Body of pancreas (tissue), 4 donors: ENCODE measurements at regions not wholly inside any gene's neighbourhood (a gene's known extent, or its start where the extent isn't known, plus 50 kb on each side); places are given as distances from the start of the nearest gene placed in this dataset.

Experiments used
- ATAC-seq: fragments of 150-250 bp; one replicate; pipeline ENCODE4 v1.9.1; 2016
- DNase-seq, 4 donors: peaks; one replicate each; pipeline ENCODE4 v3.0.0-alpha.2; 2019
- H3K27ac ChIP-seq, 4 donors: fragments of 200-600 bp; sonication (generic); 1 replicate in 3 of 4; 2 replicates in 1 of 4; pipeline versions ENCODE4 v1.5.1 to v1.6.1; 2016 to 2019; ENCODE audit warnings: mild to moderate bottlenecking in 1 of 4, mixed read lengths in 1 of 4, moderate library complexity in 1 of 4
- H3K27me3 ChIP-seq, 2 donors: fragments of 200-600 bp; sonication (generic); one replicate each; pipeline ENCODE4 v1.6.0; 2016; ENCODE audit warnings: mild to moderate bottlenecking in 1 of 2
- H3K36me3 ChIP-seq, 2 donors: fragments of 200-600 bp; sonication (generic); replicated peaks in 1 of 2; 2 replicates each; pipeline ENCODE4 v1.5.1; 2016; ENCODE audit warnings: low read depth in 2 of 2; ENCODE audit not compliant: insufficient read depth in 1 of 2
- H3K4me1 ChIP-seq: fragments of 200-600 bp; sonication (generic); one replicate; pipeline ENCODE4 v1.6.0; 2016
- H3K4me3 ChIP-seq, 2 donors: fragments of 200-600 bp; sonication (generic); 1 replicate in 1 of 2; 2 replicates in 1 of 2; pipeline ENCODE4 v1.5.1; 2016 to 2019
- H3K9me3 ChIP-seq, 3 donors: fragments of 200-600 bp; sonication (generic); 1 replicate in 2 of 3; 2 replicates in 1 of 3; pipeline ENCODE4 v1.5.1; 2016
- POLR2A ChIP-seq, 3 donors: fragments of 450-650 bp; IDR thresholded peaks; one replicate each; pipeline ENCODE4 v1.6.1; 2016; ENCODE audit warnings: antibody characterized with exemption in 3 of 3, mild to moderate bottlenecking in 2 of 3
- WGBS, 2 donors: methylation state at CpG; one replicate each; pipeline ENCODE4 v1.1.5; 2017; 5-methylcytosine and 5-hydroxymethylcytosine counted together
- intact Hi-C: fragments of 100-400 bp; cut with DNase I; formaldehyde crosslinking; loops from one replicate; pipeline ENCODE4 v1.15.1; 2023
- TF ChIP-seq, protein P1 (sequence below), 7 experiments: fragments of 450-650 bp in 4 of 7; fragments of 200-600 bp in 3 of 7; sonication (generic) in 3 of 7; IDR thresholded peaks; one replicate each; pipeline ENCODE4 v1.5.1; 2016 to 2019; ENCODE audit warnings: antibody characterized with exemption in 7 of 7

- TF ChIP-seq, protein P1, sequence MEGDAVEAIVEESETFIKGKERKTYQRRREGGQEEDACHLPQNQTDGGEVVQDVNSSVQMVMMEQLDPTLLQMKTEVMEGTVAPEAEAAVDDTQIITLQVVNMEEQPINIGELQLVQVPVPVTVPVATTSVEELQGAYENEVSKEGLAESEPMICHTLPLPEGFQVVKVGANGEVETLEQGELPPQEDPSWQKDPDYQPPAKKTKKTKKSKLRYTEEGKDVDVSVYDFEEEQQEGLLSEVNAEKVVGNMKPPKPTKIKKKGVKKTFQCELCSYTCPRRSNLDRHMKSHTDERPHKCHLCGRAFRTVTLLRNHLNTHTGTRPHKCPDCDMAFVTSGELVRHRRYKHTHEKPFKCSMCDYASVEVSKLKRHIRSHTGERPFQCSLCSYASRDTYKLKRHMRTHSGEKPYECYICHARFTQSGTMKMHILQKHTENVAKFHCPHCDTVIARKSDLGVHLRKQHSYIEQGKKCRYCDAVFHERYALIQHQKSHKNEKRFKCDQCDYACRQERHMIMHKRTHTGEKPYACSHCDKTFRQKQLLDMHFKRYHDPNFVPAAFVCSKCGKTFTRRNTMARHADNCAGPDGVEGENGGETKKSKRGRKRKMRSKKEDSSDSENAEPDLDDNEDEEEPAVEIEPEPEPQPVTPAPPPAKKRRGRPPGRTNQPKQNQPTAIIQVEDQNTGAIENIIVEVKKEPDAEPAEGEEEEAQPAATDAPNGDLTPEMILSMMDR (IDR thresholded peaks at IDR 0.05), result no peak
- TF ChIP-seq POLR2A (IDR thresholded peaks at IDR 0.05), result no peak
- DNase-seq (no peak), ATAC-seq (no peak)
- H3K4me3 ChIP-seq, result no peak overlapping the region
- H3K4me1 ChIP-seq, result no peaks in the 10 kb centered on the region
- H3K27ac ChIP-seq, result no peak overlapping the region
- H3K27me3 ChIP-seq, result no peaks in the 10 kb centered on the region
- intact Hi-C loops, result no loop called here
- H3K9me3 ChIP-seq, result no peaks in the 10 kb centered on the region
- H3K36me3 ChIP-seq, result no peaks in the 10 kb centered on the region
Measured at GRCh38 chr12:62995097-62995496, 60.1 kb upstream of the PPM1H start.

DNA sequence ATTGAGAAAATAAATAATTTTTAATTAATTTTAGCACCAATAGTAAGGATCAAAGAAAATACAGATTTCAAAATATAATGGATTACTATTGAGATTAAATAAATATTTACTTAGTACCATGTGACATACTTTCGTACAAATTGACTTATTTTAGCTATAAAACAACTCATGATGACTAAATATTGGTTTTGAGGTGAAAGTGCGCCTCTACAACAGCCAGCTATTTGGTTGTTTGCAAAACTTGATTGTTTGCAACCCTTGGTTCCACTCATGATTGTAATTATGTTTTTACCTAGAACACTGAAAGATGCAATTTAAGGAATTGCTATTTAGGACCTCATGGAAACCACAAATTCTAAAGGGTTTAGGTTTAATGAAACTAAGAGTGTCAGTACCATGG lies 51.9 kb upstream of the PPM1H start:
- DNase-seq (no peak), ATAC-seq (no peak)
- H3K4me3 ChIP-seq, result no peak overlapping the region
- TF ChIP-seq POLR2A (IDR thresholded peaks at IDR 0.05), result no peak
- TF ChIP-seq, protein P1 (IDR thresholded peaks at IDR 0.05), result no peak
- no peak overlapping the region for H3K27ac ChIP-seq
- H3K9me3 ChIP-seq, result no peaks in the 10 kb centered on the region
- WGBS, 2 donors, result 7 to 8% methylated on average over 2 of the region's 2 CpGs
- H3K27me3 ChIP-seq, result no peaks in the 10 kb centered on the region
- intact Hi-C loops, result no loop called here
- H3K36me3 ChIP-seq, result no peaks in the 10 kb centered on the region
- no peaks in the 10 kb centered on the region for H3K4me1 ChIP-seq
